HG03354 (cell line): ENCODE measurements at regions not wholly inside any gene's neighbourhood (a gene's known extent, or its start where the extent isn't known, plus 50 kb on each side); places are given as distances from the start of the nearest gene placed in this dataset.

ENCODE experiments used
- ATAC-seq: cut with Tn5 transposase; IDR thresholded peaks from one replicate; pipeline ENCODE4 v1.9.1; 2021; ENCODE audit warnings: mild to moderate bottlenecking; ENCODE audit not compliant: unreplicated experiment, poor library complexity, severe bottlenecking

- ATAC-seq = no peak
These were observed 100.5 kb downstream of the AASDH start for GRCh38 chr4:56286763-56287162.

- ATAC-seq = no peak
These were observed 103.9 kb downstream of the AASDH start for GRCh38 chr4:56283375-56283774.

- no peak for ATAC-seq
These were observed 105.3 kb downstream of the AASDH start for GRCh38 chr4:56282004-56282403.

- ATAC-seq = no peak
These were observed 110.7 kb downstream of the AASDH start for GRCh38 chr4:56276547-56276946.

GRCh38 chr4:56273391-56273790 lies 113.9 kb downstream of the AASDH start:
- ATAC-seq = no peak

- ATAC-seq = no peak
These were observed 114.4 kb downstream of the AASDH start for GRCh38 chr4:56272927-56273326.

GRCh38 chr4:56272003-56272402 lies 115.3 kb downstream of the AASDH start:
- ATAC-seq = no peak

- ATAC-seq = no peak
These were observed 116.2 kb downstream of the AASDH start for GRCh38 chr4:56271131-56271530.

GRCh38 chr4:56267558-56267957 lies 119.7 kb downstream of the AASDH start:
- ATAC-seq = no peak

- ATAC-seq = no peak
These were observed 122.4 kb downstream of the AASDH start for GRCh38 chr4:56264873-56265272.

GRCh38 chr4:56261027-56261426 lies 126.3 kb downstream of the AASDH start:
- ATAC-seq = peak; percentile 50

- no peak for ATAC-seq
These were observed 127.0 kb downstream of the AASDH start for GRCh38 chr4:56260320-56260719.

GRCh38 chr4:56259655-56260054 lies 127.6 kb downstream of the AASDH start:
- no peak for ATAC-seq

GRCh38 chr4:56255820-56256219 lies 131.5 kb downstream of the AASDH start:
- ATAC-seq = no peak

- ATAC-seq = no peak
These were observed 133.5 kb downstream of the AASDH start for GRCh38 chr4:56253666-56254305.

- ATAC-seq = no peak
These were observed 134.6 kb downstream of the AASDH start for GRCh38 chr4:56252561-56253152.

GRCh38 chr4:56251556-56251955 lies 135.7 kb downstream of the AASDH start:
- ATAC-seq = no peak

- ATAC-seq = no peak
These were observed 136.5 kb downstream of the AASDH start for GRCh38 chr4:56250776-56251175.

GRCh38 chr4:56247646-56248045 lies 139.6 kb downstream of the AASDH start:
- no peak for ATAC-seq

GRCh38 chr4:56246233-56246610 lies 141.1 kb downstream of the AASDH start:
- ATAC-seq = no peak

- no peak for ATAC-seq
These were observed 141.6 kb downstream of the AASDH start for GRCh38 chr4:56245547-56246232.
